ENCODE measurements at regions not wholly inside any gene's neighbourhood (a gene's known extent, or its start where the extent isn't known, plus 50 kb on each side); places are given as distances from the start of the nearest gene placed in this dataset.
"Not testable (repeated sequence)": the region's sequence is repeated elsewhere in the genome, so short reads cannot be mapped to it uniquely, and the experiment has no call there.

DNA sequence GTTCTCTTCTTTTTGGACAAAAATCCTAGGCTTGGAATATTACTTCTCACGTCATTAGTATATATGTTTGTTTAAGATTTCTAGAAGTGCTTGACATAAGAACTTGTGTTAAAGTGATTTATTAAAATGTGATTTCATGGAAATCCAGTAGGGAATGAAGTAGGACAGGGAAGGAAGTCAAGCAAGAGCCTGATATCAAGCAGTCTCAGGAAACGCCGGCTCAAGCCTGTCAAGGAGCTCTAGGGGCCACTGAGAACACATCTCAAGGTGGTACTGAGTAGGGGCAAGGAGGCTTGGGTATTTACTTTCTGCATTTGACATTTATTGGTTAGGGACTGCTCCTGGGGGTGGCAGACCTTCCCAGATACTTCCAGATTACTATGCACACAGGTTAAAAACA is 920.9 kb upstream of the GJE1 start:
- DNase-seq, result no peak

DNA sequence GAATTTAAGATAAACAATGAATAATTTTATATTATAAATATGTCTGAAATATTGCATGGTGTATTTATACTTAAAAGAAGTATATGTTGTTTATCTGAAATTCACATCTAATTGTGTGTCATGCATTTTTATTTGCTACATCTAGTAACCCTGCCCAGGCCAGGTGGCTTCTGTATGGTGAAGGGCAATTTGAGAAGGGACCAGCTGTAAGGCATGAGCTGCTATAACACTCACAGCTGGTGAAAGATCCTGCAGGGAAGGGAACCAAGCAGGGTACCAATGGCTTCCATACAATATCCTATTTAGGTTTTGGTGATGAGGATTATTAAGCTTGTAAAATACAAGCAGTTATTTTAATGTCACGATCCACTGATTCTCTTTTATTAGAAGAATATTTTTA is 921.8 kb upstream of the GJE1 start:
- no peak for DNase-seq

DNA sequence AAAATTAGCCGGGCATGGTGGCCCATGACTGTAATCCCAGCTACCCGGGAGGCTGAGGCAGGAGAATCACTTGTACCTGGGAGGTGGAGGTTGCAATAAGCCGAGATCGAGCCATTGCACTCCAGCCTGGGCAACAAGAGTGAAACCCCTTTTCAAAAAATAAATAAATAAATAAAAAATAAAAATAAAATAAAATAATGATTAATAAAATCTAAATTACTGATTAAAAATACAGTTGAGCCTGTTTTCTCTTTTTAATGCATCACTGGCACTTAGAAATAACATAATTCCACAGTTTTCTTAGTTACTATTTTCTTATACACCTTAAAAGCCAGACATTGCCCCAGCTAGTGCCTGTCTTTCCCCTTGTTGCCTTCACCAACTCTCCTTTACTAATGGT is 922.8 kb upstream of the GJE1 start:
- DNase-seq, result no peak

DNA sequence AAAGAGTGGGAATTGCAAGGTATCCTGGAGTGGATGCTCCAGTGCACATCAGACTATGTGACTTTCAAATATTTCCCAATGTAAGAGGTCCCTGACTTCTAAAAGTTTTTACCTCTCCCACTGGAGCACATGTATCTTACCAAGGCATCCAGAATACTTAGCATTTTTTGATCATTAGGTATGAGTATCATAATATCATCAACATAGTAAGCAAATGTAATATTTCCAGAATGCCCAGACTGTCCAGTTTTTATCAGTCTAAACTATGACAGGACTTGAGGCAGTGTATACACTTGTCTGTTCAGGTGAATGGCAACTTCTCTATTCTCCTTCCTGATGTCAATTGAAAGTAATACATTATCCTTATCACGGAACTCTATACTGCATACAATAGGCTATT is 924.6 kb upstream of the GJE1 start:
- DNase-seq, result no peak

DNA sequence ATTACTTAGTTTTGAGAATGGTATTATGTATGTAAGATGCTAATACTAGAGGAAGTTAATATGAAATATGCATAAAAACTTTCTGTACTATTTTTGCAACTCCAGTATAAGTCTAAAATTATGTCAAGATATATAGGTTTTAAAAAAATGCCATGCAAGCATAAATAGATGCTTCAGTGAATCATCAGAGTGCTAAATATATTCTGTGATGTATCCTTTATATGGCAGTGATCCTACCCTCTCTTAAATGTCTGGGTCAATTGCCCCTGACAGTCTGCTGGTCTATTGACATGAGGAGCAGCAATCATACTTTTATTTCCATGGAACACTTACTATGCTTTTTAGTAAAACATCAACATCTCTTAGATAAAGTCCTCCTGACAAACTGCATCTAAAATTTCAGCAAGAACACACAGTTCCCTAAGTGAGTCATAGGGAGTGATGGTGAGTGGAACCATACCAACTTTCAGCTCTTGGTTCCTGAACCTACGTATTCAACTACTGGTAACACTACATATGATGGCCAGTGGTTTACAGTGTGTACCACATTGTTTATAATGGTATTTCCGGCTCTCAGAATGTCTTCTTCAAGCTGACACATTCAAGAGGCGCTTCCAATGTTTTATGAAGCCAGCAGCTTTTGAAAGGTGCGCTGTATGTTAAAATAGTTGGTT is 928.7 kb upstream of the GJE1 start:
- DNase-seq, result no peak

DNA sequence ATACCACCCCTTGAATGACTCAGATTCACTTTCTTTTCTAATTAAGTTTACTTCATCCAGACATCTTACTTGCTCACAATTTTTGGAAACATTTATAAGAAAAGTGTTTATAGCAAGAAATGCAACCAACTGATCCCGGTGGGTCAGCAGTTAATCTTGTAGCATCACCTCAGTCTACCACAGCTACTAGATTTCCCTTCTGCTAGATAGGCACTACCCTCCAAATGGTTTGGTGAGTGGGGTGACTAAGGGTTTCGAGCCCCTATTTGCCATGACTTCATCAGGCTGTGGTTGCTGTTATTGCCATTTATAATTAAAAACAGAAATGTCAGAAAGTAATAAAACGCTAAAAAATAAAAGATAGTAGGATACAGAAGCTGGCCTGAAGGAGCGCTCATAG is 930.1 kb upstream of the GJE1 start:
- no peak for DNase-seq

DNA sequence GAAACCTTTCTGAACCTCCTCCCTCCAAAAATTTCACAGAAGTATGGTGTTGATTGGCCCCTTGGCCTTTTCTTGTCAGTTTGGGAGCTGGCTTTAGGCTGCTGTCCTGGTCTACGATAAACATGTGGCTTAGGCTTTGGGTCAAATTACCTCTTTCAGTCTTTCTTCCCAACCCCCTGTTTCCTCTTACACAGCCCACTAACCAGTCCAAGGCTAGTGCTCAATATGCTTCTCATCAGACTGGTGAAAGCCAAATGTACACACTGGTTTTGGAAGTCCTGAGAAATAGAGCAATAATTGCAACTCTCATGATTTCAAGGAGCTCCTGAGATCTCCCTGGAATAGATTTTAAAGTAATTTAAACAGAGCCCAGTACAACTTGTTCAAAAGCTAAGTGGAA is 933.7 kb upstream of the GJE1 start:
- DNase-seq, result no peak

DNA sequence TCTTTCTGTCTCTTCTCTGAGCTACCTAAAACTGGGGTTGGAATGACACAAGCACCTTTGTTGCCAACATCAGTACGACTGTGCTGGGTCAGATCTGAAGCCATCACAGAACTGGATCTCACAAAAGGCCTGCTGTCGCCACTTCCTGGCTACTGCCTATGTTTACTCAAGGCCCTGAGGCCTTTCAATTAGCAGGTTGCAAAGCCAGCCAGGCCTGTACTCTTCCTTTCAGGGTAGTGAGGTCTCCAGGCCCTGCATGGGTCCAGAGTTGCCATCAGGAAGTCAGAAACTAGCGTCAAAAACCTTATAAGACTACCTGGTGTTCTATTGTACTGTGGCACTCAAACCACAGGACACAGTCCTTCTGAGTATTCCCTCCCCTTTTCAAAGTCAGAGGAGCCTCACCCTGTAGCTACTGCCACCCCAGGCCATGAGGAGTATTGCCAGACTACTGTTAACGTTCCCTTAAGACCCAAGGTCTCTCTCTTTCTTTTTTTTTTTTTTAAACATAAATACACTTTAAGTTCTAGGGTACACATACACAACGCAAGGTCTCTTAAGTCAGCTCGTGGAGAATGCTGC is 937.4 kb upstream of the GJE1 start:
- no peak for DNase-seq

DNA sequence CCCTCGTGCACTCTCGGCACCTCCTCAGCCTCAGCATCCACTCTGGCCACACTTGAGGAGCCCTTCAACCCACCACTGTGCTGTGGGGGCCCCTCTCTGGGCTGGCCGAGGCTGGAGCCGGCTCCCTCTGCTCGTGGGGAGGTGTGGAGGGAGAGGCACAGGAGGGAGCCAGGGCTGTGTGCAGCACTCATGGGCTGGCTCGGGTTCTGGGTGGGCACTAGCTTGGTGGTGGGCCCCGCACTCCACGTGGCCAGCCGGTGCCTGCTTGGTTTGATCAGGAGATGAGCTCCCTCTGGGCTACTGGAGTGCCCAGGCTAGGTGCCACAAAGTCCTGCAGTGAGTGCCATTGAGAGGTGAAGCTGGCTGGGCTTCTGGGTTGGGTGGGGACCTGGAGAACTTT is 949.4 kb upstream of the GJE1 start:
- no peak for DNase-seq

DNA sequence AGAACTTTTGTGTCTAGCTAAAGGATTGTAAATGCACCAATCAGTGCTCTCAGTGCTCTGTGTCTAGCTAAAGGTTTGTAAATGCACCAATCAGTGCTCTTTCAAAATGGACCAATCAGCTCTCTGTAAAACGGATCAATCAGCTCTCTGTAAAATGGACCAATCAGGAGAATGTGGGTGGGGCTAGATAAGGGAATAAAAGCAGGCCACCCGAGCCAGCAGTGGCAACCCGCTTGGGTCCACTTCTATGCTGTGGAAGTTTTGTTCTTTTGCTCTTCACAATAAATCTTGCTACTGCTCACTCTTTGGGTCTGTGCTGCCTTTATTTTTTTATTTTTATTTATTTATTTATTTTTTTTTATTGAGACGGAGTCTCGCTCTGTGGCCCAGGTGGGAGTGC is 957.3 kb upstream of the GJE1 start:
- DNase-seq, result not testable (repeated sequence)

DNA sequence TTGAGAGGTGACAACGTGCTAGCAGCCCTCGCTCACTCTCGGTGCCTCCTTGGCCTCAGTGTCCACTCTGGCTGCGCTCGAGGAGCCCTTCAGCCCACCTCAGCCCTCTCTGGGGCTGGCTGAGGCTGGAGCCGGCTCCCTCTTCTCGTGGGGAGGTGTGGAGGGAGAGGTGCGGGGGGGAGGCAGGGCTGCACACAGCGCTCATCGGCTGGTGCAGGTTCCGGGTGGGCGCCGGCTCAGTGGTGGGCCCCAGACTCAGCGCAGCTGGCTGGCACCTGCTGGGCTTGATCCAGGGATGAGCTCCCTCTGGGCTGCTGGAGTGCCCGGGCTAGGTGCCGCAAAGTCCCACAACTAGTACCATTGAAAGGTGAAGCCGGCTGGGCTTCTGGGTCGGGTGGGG is 957.8 kb upstream of the GJE1 start:
- DNase-seq, result no peak

DNA sequence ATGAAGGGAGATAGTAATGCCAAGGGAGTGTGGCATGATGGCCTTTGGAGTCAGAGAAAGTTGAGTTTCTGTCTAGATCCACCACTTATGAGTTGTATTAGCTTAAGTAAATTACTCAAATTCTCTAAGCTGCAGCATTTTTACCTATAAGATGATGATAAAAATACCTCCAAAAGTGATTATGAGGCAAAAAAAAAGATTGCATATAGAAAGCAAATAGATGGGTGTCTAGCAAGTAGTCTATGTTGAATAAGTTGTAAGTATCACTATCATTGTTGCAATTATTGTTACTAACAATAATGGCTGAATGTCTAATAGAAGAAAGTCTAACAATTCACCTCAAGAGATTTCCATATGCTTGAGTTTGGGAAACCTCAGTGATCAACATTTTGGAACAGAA is 959.2 kb upstream of the GJE1 start:
- no peak for DNase-seq

DNA sequence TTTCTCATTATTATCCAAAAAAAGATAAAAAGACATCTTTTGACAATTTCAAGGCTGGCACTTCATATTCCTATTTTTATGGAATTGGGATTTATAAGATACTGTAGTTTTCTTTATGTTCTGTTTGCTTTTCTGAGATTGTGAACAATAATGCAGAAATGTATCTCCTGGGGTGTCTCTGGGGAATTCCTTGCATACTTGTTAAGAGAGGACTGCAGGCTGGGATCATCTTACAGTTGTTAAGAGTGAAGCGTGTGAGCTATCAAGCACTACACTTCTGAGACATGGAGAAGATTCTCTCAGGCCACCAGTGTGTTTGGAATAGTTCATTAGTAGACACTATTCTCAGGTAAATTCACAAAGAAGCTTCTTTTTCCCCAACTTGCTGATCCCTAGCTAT is 963.3 kb upstream of the GJE1 start:
- no peak for DNase-seq

DNA sequence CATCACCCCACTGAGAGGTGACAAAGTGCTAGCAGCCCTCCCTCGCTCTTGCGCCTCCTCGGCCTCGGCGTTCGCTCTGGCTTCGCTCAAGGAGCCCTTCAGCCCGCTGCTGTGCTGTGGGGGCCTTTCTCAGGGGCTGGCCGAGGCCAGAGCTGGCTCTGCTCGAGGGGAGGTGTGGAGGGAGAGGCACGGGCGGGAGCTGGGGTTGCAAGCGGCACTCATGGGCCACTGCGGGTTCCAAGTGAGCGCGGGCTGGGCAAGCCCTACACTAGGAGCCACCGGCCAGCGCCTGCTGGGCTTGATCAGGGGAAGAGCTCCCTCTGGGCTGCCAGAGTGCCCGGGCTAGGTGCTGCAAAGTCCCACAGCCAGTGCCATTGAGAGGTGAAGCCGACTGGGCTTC is 964.8 kb upstream of the GJE1 start:
- no peak for DNase-seq

DNA sequence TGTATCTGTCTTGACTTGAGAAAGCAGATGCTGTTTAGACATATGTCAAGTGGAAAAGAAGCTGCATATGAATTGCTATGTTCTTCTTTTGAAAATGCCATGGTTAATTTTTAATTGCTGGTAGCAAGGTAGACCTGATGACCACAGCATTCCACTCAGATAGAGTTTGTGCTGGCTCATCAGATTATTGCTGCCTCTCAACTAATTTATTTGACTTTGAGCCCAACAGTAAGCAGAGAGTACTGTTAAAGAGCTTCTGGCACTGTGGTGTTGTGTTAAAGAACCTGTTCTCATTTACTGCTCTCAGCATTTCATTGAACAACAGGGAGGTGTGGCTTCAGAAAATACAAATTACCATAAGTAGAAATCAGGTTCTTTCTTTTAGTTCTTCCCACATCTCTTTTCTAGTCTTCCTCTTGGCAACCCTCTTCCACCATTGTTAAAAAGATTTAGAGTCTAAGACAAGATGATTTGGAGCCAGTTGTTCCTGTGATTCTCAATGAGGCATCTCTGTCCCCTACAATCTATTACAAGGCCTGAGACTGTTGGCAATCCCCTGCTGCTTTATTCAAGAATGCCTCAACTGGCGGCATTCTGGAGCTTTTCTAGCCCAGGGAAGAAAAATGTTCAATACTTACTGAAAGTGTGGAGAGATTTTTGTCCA is 967.6 kb upstream of the GJE1 start:
- no peak for DNase-seq

DNA sequence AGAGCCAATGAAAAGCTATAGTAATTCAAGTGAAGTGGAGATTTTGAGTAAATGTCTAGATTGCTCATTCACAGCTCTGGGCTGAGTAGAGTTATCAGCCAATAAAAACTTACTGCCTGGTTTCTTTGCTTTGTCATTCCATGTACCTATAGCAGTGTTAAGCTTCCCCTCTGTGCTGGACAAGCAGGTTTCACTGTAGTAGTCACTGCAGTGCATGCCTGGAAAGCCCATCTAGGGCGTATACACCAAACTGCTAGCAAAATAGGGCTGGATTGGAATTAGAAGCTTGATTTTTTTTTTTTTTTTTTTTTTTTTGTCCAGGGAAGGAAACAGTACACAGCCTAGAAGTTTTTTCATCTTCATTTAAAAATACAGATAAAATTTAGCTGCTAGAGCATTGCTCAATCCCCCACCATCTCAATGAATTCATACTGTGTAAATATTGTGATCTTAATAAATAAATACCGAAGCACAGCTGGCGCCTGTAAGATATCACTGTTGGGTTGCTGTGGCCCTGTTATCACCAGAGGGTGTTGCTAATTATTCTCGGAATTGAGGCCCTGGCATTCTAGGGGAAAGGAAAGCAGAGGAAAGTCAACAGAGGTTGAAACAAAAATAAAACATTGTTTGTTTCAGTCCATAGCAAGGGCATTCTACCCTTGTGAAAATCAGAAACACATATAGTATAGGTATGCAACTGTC is 968.5 kb upstream of the GJE1 start:
- no peak for DNase-seq

DNA sequence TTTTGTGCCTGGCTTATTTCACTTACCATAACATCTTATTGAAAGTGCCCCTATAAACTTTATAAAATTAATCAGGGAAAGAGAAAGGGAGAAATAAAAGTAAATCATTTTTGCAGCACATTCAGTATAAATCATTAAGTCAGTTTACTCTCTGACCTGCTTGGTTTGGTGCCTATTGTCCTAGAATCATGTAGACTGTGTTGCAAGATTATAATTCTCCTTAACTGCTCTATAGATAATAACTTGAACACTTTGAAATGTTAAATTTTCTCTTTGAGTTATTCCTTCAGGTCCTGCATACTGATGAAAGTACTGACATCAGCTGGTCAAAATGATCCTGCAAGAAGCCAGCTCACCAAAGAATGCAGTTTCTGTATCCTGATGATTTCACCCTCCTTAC is 969.6 kb upstream of the GJE1 start:
- no peak for DNase-seq

DNA sequence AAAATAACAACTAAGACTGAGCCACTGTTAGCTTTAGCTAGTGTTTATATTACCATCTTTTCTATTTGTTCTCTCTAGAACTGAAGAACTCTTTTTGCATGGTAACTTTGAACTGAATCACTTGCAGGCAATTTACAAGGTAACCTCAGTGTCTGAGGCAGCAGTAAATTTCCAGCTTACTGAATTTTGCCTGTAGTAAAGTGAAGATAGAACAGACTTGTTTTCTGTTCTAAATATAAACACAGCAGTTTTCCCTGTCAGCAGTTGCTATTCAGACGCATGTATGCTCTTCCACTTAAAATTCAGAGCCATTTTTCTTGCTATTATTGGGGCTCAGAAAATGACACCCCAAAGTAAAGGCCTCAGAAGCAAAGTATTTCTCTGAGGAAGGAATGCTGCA is 974.0 kb upstream of the GJE1 start:
- no peak for DNase-seq

DNA sequence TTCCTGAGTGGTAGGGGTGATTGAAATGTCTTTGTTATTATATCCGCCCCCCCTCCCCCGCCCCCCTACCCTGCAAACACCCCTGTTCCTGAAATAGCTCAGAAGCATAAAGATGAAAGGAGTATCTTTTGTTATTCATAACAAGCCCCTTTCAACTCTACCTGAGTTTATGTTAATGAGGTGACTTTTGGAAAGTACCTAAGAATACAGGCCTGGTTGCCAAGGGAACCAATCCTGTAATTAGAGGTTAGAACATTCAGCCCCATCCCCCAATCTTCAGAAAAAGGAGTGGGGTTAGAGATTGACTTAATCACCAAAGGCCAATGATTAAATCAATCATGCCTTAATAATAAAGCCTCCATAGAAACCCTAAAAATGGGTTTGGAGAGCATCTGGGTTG is 979.2 kb upstream of the GJE1 start:
- DNase-seq, result no peak

DNA sequence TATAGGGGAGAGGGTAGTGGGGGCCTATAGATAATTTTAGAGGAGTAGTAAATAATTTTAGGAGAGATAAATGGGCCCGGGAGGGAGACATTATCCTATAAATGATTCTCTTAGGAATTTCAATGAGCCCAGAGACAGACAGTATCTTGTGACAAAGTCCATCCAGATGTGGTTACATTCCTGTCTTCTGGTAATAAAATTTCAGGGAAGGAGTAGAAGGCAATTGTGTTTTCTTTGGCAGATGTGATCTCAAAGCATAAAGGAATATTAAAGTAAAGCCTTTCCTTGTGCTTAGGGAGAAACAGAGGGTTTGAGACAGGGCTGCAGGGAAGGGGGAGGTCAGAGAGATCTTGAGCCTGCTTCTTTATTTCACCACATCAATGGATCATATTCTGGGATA is 979.8 kb upstream of the GJE1 start:
- DNase-seq, result no peak

DNA sequence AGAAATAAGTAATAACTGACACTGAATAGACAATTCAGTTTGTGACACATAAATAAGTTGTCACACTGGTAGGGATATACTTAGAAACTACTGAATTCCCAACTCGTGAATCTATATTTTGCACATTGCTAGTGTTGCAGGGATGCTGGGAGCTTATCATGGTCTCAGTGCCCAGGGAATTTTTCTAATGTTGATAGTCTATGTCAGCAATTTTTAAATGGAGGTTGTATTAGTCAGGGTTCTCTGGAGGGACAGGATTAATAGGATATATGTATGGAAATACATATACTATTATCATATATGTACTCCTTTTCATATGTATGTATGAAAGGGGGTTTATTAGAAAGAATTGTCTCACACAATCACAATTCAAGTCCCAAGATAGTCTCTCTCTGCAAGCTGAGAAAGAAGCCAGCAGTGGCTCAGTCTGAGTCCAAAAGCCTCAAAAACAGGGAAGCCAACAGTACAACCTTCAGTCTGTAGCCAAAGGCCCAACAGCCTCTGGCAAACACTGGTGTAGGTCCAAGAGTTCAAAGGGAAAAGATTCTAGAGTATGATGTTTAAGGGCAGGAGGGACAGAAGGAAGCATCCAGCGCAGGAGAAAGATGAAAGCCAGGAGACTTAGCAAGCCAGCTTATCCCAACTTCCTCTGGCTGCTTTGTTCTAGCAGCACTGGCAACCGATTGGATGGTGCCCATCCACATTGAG is 980.9 kb upstream of the GJE1 start:
- DNase-seq, result no peak

DNA sequence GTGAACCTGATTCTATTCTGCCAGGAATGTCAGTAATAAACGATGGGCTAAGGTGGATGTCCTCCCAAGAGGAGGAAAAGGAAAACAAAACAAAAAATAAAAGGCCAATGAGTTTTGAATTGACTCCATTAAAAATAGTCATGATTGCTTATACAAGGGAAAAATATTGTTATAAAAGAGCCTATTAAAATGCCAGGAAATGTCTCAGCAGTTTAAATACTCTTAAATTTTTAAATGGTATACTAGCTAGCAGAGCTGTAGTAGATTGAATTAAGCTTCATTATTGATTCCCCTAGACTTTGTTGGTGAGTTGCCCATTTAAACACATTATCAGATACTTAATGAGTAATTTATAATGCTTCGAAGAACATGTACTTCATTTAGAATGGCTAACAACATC is 990.9 kb upstream of the GJE1 start:
- no peak for DNase-seq

DNA sequence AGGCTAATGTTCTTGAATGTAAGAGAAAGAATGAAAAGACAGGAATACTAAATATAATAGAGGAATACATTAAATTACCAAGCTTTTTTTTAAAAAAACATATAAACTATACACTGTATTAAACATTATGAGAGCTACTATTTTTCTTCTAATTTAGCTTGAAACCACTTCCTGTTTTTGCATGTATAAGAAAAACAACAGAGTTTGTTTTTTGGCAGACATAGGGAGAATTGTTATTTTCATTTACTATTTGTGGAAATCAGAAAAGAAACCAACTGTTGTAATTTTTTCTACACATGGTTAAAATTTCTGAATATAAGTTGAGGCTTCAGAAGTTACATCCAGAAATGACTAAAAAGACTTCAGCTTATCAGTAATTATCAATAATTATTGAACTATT is 991.8 kb upstream of the GJE1 start:
- no peak for DNase-seq

DNA sequence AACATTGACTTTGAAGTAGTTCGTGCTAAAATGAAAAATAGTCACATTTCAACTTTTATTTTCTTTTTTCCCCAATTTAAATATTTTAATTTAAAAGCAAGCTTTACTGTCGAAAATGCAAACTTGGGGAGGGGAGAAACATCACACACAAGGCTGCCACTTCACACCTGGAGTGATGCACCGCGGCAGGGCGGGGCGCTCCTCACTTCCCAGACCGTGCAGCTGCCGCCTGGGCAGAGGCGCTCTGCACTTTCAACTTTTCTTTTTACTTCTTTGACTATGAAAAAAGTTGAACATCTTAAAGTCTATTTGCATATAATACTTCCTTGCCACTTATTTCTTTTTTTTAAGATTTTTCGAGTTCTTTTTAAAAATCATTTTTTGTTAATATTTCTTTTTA is 993.3 kb upstream of the GJE1 start:
- no peak for DNase-seq
